GM12891 (cell line): ENCODE measurements at regions not wholly inside any gene's neighbourhood (a gene's known extent, or its start where the extent isn't known, plus 50 kb on each side); places are given as distances from the start of the nearest gene placed in this dataset.

Source experiments
- PAX5 ChIP-seq: IDR thresholded peaks from 2 replicates; pipeline ENCODE4 v1.6.1; 2011; ENCODE audit warnings: low read length, moderate library complexity, mild to moderate bottlenecking; ENCODE audit not compliant: insufficient read depth, severe bottlenecking
- POLR2A ChIP-seq: IDR thresholded peaks from 2 replicates; pipeline ENCODE4 v1.6.1; 2011; ENCODE audit warnings: low read depth, low read length, control low read depth
- POLR2AphosphoS5 ChIP-seq: IDR thresholded peaks from 2 replicates; pipeline ENCODE4 v1.6.1; 2011; ENCODE audit warnings: low read depth, low read length, control low read depth
- TAF1 ChIP-seq: IDR thresholded peaks from 2 replicates; pipeline ENCODE4 v1.6.1; 2011; ENCODE audit warnings: low read depth, low read length, control low read depth

GRCh38 chr15:98421419-98422129 lies 226.8 kb upstream of the IGF1R start:
- TF ChIP-seq POLR2A (no peak), POLR2AphosphoS5 (no peak), TAF1 (no peak), PAX5 (no peak)
